Urothelium cell line (cell line): ENCODE measurements at regions not wholly inside any gene's neighbourhood (a gene's known extent, or its start where the extent isn't known, plus 50 kb on each side); places are given as distances from the start of the nearest gene placed in this dataset.
"Not testable (repeated sequence)": the region's sequence is repeated elsewhere in the genome, so short reads cannot be mapped to it uniquely, and the experiment has no call there.

Experiments
- DNase-seq: peaks from one replicate; pipeline ENCODE4 v3.0.0; 2011; ENCODE audit warnings: low spot score, mixed read lengths
- FAIRE-seq: peaks from 2 replicates; lab custom pipeline; 2011; peaks lifted over from hg19 to GRCh38; lab: Jason Lieb, UNC

GRCh38 chr11:7874056-7874455 is 57.0 kb downstream of the OR10A6 start:
- DNase-seq (no peak), FAIRE-seq (no peak)

GRCh38 chr11:7872890-7873289 is 58.2 kb downstream of the OR10A6 start:
- FAIRE-seq (no peak), DNase-seq (no peak)

- FAIRE-seq, result no peak
- DNase-seq, result no peak
Measured at GRCh38 chr11:7871056-7871455, 60.0 kb downstream of the OR10A6 start.

- DNase-seq (peak; percentile 19), FAIRE-seq (no peak)
Measured at GRCh38 chr11:7869467-7869866, 61.6 kb downstream of the OR10A6 start.

DNA sequence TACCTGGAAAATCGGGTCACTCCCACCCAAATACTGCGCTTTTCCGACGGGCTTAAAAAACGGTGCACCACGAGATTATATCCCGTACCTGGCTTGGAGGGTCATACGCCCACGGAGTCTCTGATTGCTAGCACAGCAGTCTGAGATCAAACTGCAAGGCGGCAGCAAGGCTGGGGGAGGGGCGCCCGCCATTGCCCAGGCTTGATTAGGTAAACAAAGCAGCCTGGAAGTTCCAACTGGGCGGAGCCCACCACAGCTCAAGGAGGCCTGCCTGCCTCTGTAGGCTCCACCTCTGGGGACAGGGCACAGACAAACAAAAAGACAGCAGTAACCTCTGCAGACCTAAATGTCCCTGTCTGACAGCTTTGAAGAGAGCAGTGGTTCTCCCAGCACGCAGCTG is 64.5 kb upstream of the OR5P2 start:
- not testable (repeated sequence) for FAIRE-seq, DNase-seq

GRCh38 chr11:7860844-7861243 is 64.1 kb upstream of the OR5P2 start:
- not testable (repeated sequence) for FAIRE-seq, DNase-seq

- FAIRE-seq, result no peak
- DNase-seq, result no peak
Measured at GRCh38 chr11:7858006-7858405, 61.3 kb upstream of the OR5P2 start.

GRCh38 chr11:7851391-7851790 is 54.6 kb upstream of the OR5P2 start:
- DNase-seq (no peak), FAIRE-seq (no peak)

- DNase-seq (no peak), FAIRE-seq (no peak)
Measured at GRCh38 chr11:7849018-7849417, 52.3 kb upstream of the OR5P2 start.
